ENCODE measurements at regions not wholly inside any gene's neighbourhood (a gene's known extent, or its start where the extent isn't known, plus 50 kb on each side); places are given as distances from the start of the nearest gene placed in this dataset.

GRCh38 chr21:16711757-16712156, 801.1 kb upstream of the CXADR start:
- TF ChIP-seq CTCF (IDR thresholded peaks at IDR 0.05 in 8 of 11, conservative IDR thresholded peaks at IDR 0.05 in 3 of 11) (no peak), POLR2AphosphoS5 (IDR thresholded peaks at IDR 0.05) (no peak), POLR2A (IDR thresholded peaks at IDR 0.05) (no peak)

Measured in spleen (tissue), 7 donors.